ENCODE measurements at regions not wholly inside any gene's neighbourhood (a gene's known extent, or its start where the extent isn't known, plus 50 kb on each side); places are given as distances from the start of the nearest gene placed in this dataset.

GRCh38 chr5:30894811-30895210, 298.7 kb upstream of the CDH6 start:
- no peak for TF ChIP-seq TAF1 (IDR thresholded peaks at IDR 0.05; ENCODE audit: low read depth)
- no peak for TF ChIP-seq USF1 (IDR thresholded peaks at IDR 0.05)
- TF ChIP-seq TCF12 (IDR thresholded peaks at IDR 0.05; ENCODE audit: low read depth), result no peak
- TF ChIP-seq REST (IDR thresholded peaks at IDR 0.05; ENCODE audit: low read depth), result no peak
- no peak for TF ChIP-seq RAD21 (IDR thresholded peaks at IDR 0.05; ENCODE audit: low read depth)
- no peak for TF ChIP-seq EGR1 (IDR thresholded peaks at IDR 0.05)
- TF ChIP-seq CEBPB (IDR thresholded peaks at IDR 0.05), result no peak
- TF ChIP-seq TEAD4 (IDR thresholded peaks at IDR 0.05), result no peak

All from Ishikawa (cell line).